ENCODE measurements at regions not wholly inside any gene's neighbourhood (a gene's known extent, or its start where the extent isn't known, plus 50 kb on each side); places are given as distances from the start of the nearest gene placed in this dataset.

- Histone ChIP-seq H3K4me2 (no peak overlapping the region), H2AFZ (replicated peaks) (no peak overlapping the region), H3F3A (ENCODE audit: low read depth) (no peaks in the 10 kb centered on the region), H3K79me2 (ENCODE audit: low read depth) (no peaks in the 10 kb centered on the region), H3K36me3 (no peaks in the 10 kb centered on the region), H3K9ac (no peak overlapping the region), H3K27me3 (no peaks in the 10 kb centered on the region), H3K9me3 (ENCODE audit: low read depth) (peaks cover 17% of the 10 kb centered on the region), H3K4me3 (no peak overlapping the region), H4K20me1 (ENCODE audit: low read depth) (no peaks in the 10 kb centered on the region), H3K27ac (no peak overlapping the region), H3K4me1 (no peaks in the 10 kb centered on the region)
- Mint-ChIP-seq H3K27ac (no peak overlapping the region), H3K36me3 (no peaks in the 10 kb centered on the region), H3K27me3 (ENCODE audit: insufficient read depth, low read depth) (no peaks in the 10 kb centered on the region), H3K4me1 (no peaks in the 10 kb centered on the region), H3K4me3 (no peak overlapping the region), H3K9me3 (peaks cover 28% of the 10 kb centered on the region)
- TF ChIP-seq, protein P1, sequence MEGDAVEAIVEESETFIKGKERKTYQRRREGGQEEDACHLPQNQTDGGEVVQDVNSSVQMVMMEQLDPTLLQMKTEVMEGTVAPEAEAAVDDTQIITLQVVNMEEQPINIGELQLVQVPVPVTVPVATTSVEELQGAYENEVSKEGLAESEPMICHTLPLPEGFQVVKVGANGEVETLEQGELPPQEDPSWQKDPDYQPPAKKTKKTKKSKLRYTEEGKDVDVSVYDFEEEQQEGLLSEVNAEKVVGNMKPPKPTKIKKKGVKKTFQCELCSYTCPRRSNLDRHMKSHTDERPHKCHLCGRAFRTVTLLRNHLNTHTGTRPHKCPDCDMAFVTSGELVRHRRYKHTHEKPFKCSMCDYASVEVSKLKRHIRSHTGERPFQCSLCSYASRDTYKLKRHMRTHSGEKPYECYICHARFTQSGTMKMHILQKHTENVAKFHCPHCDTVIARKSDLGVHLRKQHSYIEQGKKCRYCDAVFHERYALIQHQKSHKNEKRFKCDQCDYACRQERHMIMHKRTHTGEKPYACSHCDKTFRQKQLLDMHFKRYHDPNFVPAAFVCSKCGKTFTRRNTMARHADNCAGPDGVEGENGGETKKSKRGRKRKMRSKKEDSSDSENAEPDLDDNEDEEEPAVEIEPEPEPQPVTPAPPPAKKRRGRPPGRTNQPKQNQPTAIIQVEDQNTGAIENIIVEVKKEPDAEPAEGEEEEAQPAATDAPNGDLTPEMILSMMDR (IDR thresholded peaks at IDR 0.05) = peak; percentile 49
- no peak for TF ChIP-seq EZH2 (IDR thresholded peaks at IDR 0.05)
- no peak for DNase-seq (ENCODE audit: low spot score)
Measured at GRCh38 chrX:94633237-94633636, 959.2 kb downstream of the FAM133A start.

- TF ChIP-seq EZH2phosphoT487 (IDR thresholded peaks at IDR 0.05) (no peak), EZH2 (IDR thresholded peaks at IDR 0.05) (no peak)
- TF ChIP-seq, protein P1 (IDR thresholded peaks at IDR 0.05) = no peak
- H3F3A ChIP-seq (ENCODE audit: low read depth) = no peaks in the 10 kb centered on the region
- peaks cover 17% of the 10 kb centered on the region for H3K9me3 ChIP-seq (ENCODE audit: low read depth)
- DNase-seq (ENCODE audit: low spot score) = no peak
- no peak overlapping the region for H3K4me3 ChIP-seq
- H3K4me3 Mint-ChIP-seq = no peak overlapping the region
- H3K36me3 ChIP-seq = no peaks in the 10 kb centered on the region
- H3K27ac Mint-ChIP-seq = no peak overlapping the region
- no peaks in the 10 kb centered on the region for H3K27me3 ChIP-seq
- peaks cover 31% of the 10 kb centered on the region for H3K9me3 Mint-ChIP-seq
- H3K4me1 ChIP-seq = no peaks in the 10 kb centered on the region
- H3K27ac ChIP-seq = no peak overlapping the region
- H3K4me1 Mint-ChIP-seq = no peaks in the 10 kb centered on the region
- H2AFZ ChIP-seq (replicated peaks) = no peak overlapping the region
- H3K9ac ChIP-seq = no peak overlapping the region
- no peaks in the 10 kb centered on the region for H3K36me3 Mint-ChIP-seq
- no peaks in the 10 kb centered on the region for H4K20me1 ChIP-seq (ENCODE audit: low read depth)
- H3K27me3 Mint-ChIP-seq (ENCODE audit: insufficient read depth, low read depth) = no peaks in the 10 kb centered on the region
- H3K79me2 ChIP-seq (ENCODE audit: low read depth) = no peaks in the 10 kb centered on the region
- H3K4me2 ChIP-seq = no peak overlapping the region
Measured at GRCh38 chrX:94635003-94635402, 961.0 kb downstream of the FAM133A start.

DNA sequence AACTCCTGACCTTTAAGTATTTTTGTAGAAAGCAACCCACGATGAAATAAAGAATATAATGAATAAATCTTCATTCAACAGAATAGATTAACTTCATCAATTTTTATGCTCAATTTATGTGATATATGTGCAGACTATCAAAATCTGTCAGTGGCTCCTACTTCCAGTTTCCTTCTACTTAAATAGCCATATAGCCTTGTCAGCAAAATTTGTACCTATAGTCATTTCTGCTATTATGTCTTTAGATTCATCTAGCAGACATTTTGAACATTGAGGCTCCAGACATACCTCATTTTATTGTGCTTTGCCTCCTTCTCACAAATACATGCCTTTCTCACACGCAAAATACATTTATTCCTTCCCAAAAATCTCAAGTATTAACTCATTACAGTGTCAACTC, 971.7 kb downstream of the FAM133A start:
- TF ChIP-seq EZH2phosphoT487 (IDR thresholded peaks at IDR 0.05) (no peak), EZH2 (IDR thresholded peaks at IDR 0.05) (no peak)
- TF ChIP-seq, protein P1 (IDR thresholded peaks at IDR 0.05) = no peak
- no peak for DNase-seq (ENCODE audit: low spot score)
- H3K4me1 Mint-ChIP-seq = no peaks in the 10 kb centered on the region
- Histone ChIP-seq H3K9me3 (ENCODE audit: low read depth) (peaks cover 3% of the 10 kb centered on the region), H2AFZ (replicated peaks) (no peak overlapping the region), H4K20me1 (ENCODE audit: low read depth) (no peaks in the 10 kb centered on the region), H3K4me3 (no peak overlapping the region), H3K4me2 (no peak overlapping the region), H3K79me2 (ENCODE audit: low read depth) (no peaks in the 10 kb centered on the region), H3K36me3 (no peaks in the 10 kb centered on the region), H3F3A (ENCODE audit: low read depth) (no peaks in the 10 kb centered on the region), H3K4me1 (no peaks in the 10 kb centered on the region), H3K27ac (no peak overlapping the region), H3K27me3 (no peaks in the 10 kb centered on the region), H3K9ac (no peak overlapping the region)
- H3K36me3 Mint-ChIP-seq = no peaks in the 10 kb centered on the region
- H3K27me3 Mint-ChIP-seq (ENCODE audit: insufficient read depth, low read depth) = no peaks in the 10 kb centered on the region
- no peak overlapping the region for H3K27ac Mint-ChIP-seq
- H3K4me3 Mint-ChIP-seq = no peak overlapping the region
- H3K9me3 Mint-ChIP-seq = no peaks in the 10 kb centered on the region

DNA sequence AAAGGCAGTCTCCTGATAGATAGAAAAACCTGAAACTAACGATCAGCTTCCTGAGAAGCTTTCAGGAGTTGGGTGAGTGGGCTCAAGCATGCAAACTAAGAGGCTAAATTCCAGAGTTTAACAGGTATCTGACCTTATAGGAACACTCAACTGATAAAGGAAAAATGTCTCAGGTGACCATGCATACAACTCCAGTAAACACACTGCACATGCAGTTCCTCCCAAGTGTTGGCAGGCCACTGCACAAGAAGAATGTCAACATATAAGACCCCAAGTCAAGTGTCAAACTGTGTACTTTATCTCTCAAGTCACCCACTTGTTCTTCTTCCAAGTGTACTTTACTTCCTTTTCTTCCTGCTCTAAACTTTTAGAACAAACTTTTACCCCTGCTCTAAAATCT, 981.2 kb downstream of the FAM133A start:
- H3K27me3 ChIP-seq = no peaks in the 10 kb centered on the region
- no peak for DNase-seq (ENCODE audit: low spot score)
- TF ChIP-seq, protein P1 (IDR thresholded peaks at IDR 0.05) = no peak
- Mint-ChIP-seq H3K27me3 (ENCODE audit: insufficient read depth, low read depth) (no peaks in the 10 kb centered on the region), H3K4me3 (no peak overlapping the region), H3K9me3 (peaks cover 4% of the 10 kb centered on the region), H3K27ac (no peak overlapping the region), H3K36me3 (no peaks in the 10 kb centered on the region), H3K4me1 (no peaks in the 10 kb centered on the region)
- no peak overlapping the region for H2AFZ ChIP-seq (replicated peaks)
- H4K20me1 ChIP-seq (ENCODE audit: low read depth) = no peaks in the 10 kb centered on the region
- H3K9me3 ChIP-seq (ENCODE audit: low read depth) = no peaks in the 10 kb centered on the region
- no peaks in the 10 kb centered on the region for H3K4me1 ChIP-seq
- no peak overlapping the region for H3K27ac ChIP-seq
- no peak overlapping the region for H3K9ac ChIP-seq
- no peak overlapping the region for H3K4me3 ChIP-seq
- H3K36me3 ChIP-seq = no peaks in the 10 kb centered on the region
- H3K79me2 ChIP-seq (ENCODE audit: low read depth) = no peaks in the 10 kb centered on the region
- H3F3A ChIP-seq (ENCODE audit: low read depth) = no peaks in the 10 kb centered on the region
- H3K4me2 ChIP-seq = no peak overlapping the region

Data from neural progenitor cell (in vitro differentiated cells).